ENCODE measurements at regions not wholly inside any gene's neighbourhood (a gene's known extent, or its start where the extent isn't known, plus 50 kb on each side); places are given as distances from the start of the nearest gene placed in this dataset.

GRCh38 chr4:42786350-42787078 lies 106.0 kb upstream of the GRXCR1 start:
- no peak for TF ChIP-seq CTCF (IDR thresholded peaks at IDR 0.05; ENCODE audit: insufficient read depth, low read depth, low read length)
- ChIA-PET POLR2A (no interaction called here), CTCF (no interaction called here)

GRCh38 chr4:42785817-42786216 lies 106.7 kb upstream of the GRXCR1 start:
- no peak for TF ChIP-seq CTCF (IDR thresholded peaks at IDR 0.05; ENCODE audit: insufficient read depth, low read depth, low read length)
- POLR2A ChIA-PET, result no interaction called here
- no peak for DNase-seq (ENCODE audit: low read depth)
- CTCF ChIA-PET, result no interaction called here
- H3K4me3 ChIP-seq (ENCODE audit: low read depth, low read length), result no peak overlapping the region
- H3K27me3 ChIP-seq (ENCODE audit: control insufficient read depth, insufficient read depth, low read length), result no peaks in the 10 kb centered on the region
- no peaks in the 10 kb centered on the region for H3K36me3 ChIP-seq (ENCODE audit: control insufficient read depth, insufficient read depth, low read length)

More at GRCh38 chr4:42786350-42787078, 106.0 kb upstream of the GRXCR1 start:
- Histone ChIP-seq H3K36me3 (ENCODE audit: control insufficient read depth, insufficient read depth, low read length) (no peaks in the 10 kb centered on the region), H3K27me3 (ENCODE audit: control insufficient read depth, insufficient read depth, low read length) (no peaks in the 10 kb centered on the region), H3K4me3 (ENCODE audit: low read depth, low read length) (no peak overlapping the region)
- DNase-seq (ENCODE audit: low read depth), result no peak

- Histone ChIP-seq H3K4me3 (ENCODE audit: low read depth, low read length) (no peak overlapping the region), H3K27me3 (ENCODE audit: control insufficient read depth, insufficient read depth, low read length) (no peaks in the 10 kb centered on the region), H3K36me3 (ENCODE audit: control insufficient read depth, insufficient read depth, low read length) (no peaks in the 10 kb centered on the region)
- TF ChIP-seq CTCF (IDR thresholded peaks at IDR 0.05; ENCODE audit: insufficient read depth, low read depth, low read length), result no peak
- no peak for DNase-seq (ENCODE audit: low read depth)
- CTCF ChIA-PET, result no interaction called here
- POLR2A ChIA-PET, result no interaction called here
These were observed 111.2 kb upstream of the GRXCR1 start for GRCh38 chr4:42781315-42781714.

- Histone ChIP-seq H3K27me3 (ENCODE audit: control insufficient read depth, insufficient read depth, low read length) (no peaks in the 10 kb centered on the region), H3K4me3 (ENCODE audit: low read depth, low read length) (no peak overlapping the region), H3K36me3 (ENCODE audit: control insufficient read depth, insufficient read depth, low read length) (no peaks in the 10 kb centered on the region)
- no peak for DNase-seq (ENCODE audit: low read depth)
- TF ChIP-seq CTCF (IDR thresholded peaks at IDR 0.05; ENCODE audit: insufficient read depth, low read depth, low read length), result no peak
- POLR2A ChIA-PET, result no interaction called here
- CTCF ChIA-PET, result no interaction called here
These were observed 114.2 kb upstream of the GRXCR1 start for GRCh38 chr4:42778349-42778748.

- H3K4me3 ChIP-seq (ENCODE audit: low read depth, low read length), result no peak overlapping the region
- no peaks in the 10 kb centered on the region for H3K27me3 ChIP-seq (ENCODE audit: control insufficient read depth, insufficient read depth, low read length)
- no peaks in the 10 kb centered on the region for H3K36me3 ChIP-seq (ENCODE audit: control insufficient read depth, insufficient read depth, low read length)
- TF ChIP-seq CTCF (IDR thresholded peaks at IDR 0.05; ENCODE audit: insufficient read depth, low read depth, low read length), result no peak
- CTCF ChIA-PET, result interaction anchor here (1.3 kb wide), 1 partner anchor 23 kb away, joined by 3 read pairs; no protein-coding TSS in a partner anchor
- DNase-seq (ENCODE audit: low read depth), result no peak
- POLR2A ChIA-PET, result no interaction called here
These were observed 111.3 kb upstream of the ATP8A1 start for GRCh38 chr4:42768125-42768748.

Measured in BJ (cell line).